SKM-1 (cell line): ENCODE measurements at regions not wholly inside any gene's neighbourhood (a gene's known extent, or its start where the extent isn't known, plus 50 kb on each side); places are given as distances from the start of the nearest gene placed in this dataset.
"Not testable (repeated sequence)": the region's sequence is repeated elsewhere in the genome, so short reads cannot be mapped to it uniquely, and the experiment has no call there.

Source experiments
- DNase-seq: peaks from one replicate; lab custom pipeline; 2025; ENCODE audit not compliant: unreplicated experiment; lab: John Stamatoyannopoulos, UW

DNA sequence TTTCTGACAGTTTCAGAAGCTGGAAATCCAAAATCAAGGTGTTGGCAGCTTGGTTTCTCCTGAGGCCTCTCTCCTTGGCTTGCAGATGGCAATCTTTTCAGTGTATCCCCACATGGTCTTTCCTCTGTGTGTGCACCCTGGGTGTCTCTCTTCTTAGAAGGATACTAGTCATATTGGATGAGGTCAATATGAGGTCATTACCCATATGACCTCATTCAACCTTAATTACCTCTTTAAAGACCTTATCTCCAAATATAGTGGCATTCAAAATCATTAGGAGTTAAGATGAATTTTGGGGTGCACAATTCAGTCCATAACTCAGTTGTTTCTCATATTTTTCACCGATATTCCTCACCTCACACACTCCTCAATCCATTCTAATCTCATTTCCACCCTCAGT is 92.4 kb upstream of the TGM3 start:
- DNase-seq = no peak

GRCh38 chr20:2204021-2204420 is 91.8 kb upstream of the TGM3 start:
- no peak for DNase-seq

- peak; percentile 6 for DNase-seq
These were observed 88.6 kb upstream of the TGM3 start for GRCh38 chr20:2206957-2207769.

GRCh38 chr20:2207770-2208097 is 88.1 kb upstream of the TGM3 start:
- DNase-seq = no peak

- no peak for DNase-seq
These were observed 86.9 kb upstream of the TGM3 start for GRCh38 chr20:2208897-2209296.

DNA sequence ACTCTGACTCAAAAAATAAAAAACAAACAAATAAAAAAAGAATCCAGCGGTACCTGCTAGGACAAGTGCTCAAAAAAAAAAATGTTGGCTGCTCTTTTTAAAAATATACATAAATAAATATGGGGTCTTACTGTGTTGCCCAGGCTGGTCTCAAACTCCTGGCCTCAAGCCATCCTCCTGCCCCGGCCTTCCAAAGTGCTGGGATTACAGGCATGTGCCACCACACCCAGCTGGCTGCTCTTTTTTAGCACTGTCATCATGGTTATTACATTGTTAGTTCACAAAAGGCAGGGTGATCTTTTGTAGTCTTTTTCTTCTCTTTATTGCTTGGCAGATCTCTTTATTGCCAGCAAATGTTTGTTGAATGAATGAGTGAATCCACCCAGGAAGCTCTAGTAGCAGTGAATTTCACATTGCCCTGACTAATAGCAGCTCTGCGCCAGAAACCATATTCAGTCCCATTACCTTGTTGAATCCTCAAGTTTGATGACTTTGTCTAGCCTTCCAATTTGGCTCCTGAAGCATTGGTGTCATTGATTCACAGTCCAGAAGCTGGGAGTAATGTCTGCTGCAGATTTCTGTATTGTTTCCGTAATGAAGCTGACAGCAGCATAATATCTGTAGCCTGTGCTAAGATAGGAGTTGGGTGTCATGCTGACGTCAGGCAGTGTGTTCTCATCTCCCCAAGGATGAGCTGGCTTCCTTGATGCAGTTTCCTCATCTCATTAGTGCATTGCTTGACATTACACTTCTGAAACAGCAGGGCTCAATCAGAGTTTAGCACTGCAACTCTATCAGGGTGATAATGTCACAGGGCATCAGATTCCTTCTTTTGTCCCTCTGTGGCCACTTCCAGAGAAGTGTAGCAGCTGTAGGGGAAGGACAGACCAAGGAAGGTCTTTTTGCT is 84.9 kb upstream of the TGM3 start:
- DNase-seq = no peak

DNA sequence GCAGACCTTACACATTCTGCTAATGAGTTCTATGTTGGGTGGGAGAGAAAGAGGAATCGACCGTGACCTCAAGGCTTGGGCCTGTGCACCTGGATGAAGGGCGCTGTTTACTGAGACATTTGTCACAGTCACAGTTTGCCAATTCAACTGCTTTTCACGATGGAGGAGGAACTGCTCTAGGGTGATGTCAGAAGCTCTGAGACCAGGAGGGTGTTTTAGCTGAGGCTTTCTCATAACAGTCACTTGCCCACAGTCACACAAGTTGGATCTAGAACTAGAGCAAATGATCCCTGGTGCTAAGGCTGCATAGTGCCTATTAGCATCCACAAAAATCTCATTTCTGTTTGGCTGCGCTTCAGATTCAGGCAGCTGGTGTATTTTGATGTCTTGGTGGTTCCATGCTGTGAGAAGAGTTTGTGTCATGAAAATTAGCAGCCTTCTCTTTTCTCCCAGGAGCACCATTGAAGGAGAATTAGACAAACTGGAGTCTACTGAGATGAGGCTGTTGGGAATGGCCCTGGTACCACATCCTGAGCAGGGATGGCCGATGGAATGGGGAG is 83.3 kb upstream of the TGM3 start:
- no peak for DNase-seq

DNA sequence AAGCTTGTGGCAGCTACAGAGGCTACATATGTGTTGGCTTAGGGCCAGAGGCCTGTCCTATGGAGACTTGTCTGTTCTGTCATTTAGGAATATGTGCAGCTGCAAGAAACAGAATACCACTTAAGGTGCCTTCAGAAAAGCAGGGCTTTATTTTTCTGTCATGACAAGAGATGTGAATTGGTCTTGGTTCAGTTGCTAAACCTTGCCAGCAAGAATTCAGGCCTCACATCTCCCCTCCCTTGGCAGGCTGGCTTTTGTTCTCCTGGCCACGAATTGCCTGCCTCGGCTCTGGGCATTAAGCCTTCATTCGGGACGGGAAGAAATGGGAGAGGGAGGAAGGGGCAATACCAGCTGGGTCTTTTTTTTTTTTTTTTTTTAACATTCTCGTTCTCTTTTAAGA is 82.4 kb upstream of the TGM3 start:
- no peak for DNase-seq

GRCh38 chr20:2217857-2218539 is 77.8 kb upstream of the TGM3 start:
- DNase-seq = peak; percentile 15

GRCh38 chr20:2219481-2220006 is 76.3 kb upstream of the TGM3 start:
- DNase-seq = no peak

GRCh38 chr20:2220298-2220697 is 75.5 kb upstream of the TGM3 start:
- DNase-seq = no peak

DNA sequence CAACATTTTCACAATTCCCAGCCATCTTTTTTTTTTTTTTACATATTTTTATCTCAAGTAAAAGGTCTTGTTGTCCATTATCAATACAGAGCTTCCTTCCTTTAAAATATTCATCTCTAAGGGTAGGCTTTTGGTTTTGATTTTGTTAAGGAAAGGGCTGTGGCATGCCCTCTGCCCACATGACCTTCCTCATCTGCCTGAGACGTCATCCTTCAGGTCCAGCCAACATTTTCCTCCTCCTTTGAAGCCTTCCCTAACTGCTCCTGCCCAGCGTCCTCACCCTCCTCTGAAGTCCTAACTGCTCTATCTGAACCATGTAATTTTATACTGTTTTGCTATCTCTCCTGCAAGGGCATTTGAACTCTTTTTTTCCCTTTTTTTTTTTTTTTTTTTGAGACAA is 73.9 kb upstream of the TGM3 start:
- no peak for DNase-seq

GRCh38 chr20:2223558-2224367 is 72.0 kb upstream of the TGM3 start:
- no peak for DNase-seq

DNA sequence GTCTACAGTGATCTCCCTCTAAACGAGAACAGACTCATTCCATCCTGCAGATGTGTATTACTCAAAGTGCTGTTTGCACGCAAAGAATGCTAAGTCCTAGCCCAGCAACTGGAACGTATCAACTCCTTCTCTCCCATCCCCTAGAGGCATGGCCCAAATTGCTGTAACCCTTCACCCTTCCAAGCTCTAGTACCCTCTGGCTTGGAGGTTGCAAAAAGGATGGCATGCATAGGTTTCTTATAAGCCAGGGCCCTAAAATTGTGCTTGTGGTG is 71.5 kb upstream of the TGM3 start:
- no peak for DNase-seq

DNA sequence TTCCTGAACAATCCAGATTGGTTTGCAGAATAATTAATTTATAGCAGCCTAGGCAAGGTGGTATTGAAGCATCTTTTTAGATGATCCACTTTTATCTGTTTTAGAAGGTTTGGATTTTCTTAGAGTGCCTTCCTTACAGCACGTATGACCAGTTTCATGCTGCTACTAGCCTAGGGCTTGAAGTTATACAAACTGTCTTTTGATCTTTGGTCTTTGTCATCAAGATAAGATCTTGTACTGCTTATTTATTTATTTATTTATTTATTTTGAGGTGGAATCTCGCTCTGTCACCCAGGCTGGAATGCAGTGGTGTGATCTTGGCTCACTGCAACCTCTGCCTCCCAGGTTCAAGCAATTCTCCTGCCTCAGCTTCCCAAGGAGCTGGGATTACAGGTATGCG is 68.5 kb upstream of the TGM3 start:
- DNase-seq = not testable (repeated sequence)

- no peak for DNase-seq
These were observed 67.9 kb upstream of the TGM3 start for GRCh38 chr20:2227861-2228260.

GRCh38 chr20:2228926-2229325 is 66.9 kb upstream of the TGM3 start:
- DNase-seq = no peak

DNA sequence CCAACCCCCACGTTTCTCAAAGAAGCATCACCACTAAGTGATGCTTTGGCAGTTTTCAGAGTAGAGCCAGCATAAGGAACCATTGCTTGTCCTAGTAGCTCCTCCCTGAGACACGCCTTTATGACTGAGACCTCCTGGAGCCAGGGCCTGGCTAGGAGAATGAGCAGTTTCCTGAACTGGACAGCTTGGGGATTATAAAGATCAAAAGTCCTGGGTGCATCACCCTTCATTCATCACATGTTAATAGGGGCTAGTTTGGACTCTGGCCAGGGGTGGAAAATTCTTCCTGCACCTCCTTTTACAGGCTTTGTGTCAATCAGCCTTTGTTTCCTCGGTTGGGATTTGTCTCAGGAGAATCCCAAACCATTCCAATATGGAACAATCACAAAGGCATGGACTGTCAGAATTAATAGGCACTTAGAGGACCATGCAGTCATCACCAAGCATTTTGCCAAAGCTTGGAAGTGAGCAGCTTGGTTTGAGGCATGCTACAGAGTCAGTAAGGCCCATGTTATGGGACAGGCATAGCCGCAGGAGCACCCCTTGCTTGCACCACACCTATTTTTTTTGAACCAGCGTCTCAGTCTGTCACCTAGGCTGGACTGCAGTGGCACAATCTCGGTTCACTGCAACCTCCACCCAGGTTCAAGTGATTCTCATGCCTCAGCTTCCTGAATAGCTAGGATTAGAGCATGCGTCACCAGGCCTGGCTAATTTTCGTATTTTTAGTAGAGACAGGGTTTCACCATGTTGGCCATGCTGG is 64.9 kb upstream of the TGM3 start:
- DNase-seq = no peak

- no peak for DNase-seq
These were observed 64.1 kb upstream of the TGM3 start for GRCh38 chr20:2231701-2232100.
